ENCODE measurements at regions not wholly inside any gene's neighbourhood (a gene's known extent, or its start where the extent isn't known, plus 50 kb on each side); places are given as distances from the start of the nearest gene placed in this dataset.

DNA sequence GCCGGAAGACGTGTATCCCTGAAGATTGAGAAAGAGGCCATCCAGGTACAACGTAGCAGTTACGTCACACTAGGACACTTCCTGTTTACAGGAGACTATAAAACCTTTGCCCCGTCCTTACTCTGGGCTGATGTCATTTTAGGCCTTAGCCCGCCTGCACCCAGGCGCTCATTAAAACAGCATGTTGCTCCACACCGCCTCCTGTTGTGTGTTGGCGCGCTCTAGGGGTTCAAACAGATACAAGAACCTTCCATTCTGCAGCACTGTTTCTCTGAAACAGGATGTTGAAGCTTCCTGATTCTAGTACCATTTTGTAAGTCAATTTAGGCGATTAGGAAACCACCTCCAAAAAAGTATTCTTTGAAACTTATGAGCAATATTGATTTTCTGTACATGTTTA is 722.1 kb downstream of the PCDH7 start:
- ATAC-seq (no peak), DNase-seq (ENCODE audit: low read depth, low spot score) (no peak)
- Histone ChIP-seq H3K27ac (ENCODE audit: low read length) (no peak overlapping the region), H3K9me3 (ENCODE audit: control insufficient read depth, insufficient read depth, low read depth, low read length) (no peaks in the 10 kb centered on the region), H3K4me3 (ENCODE audit: low read depth in 2 of 2, low read length in 2 of 2) (no peak overlapping the region), H3K4me1 (ENCODE audit: control insufficient read depth, insufficient read depth, low read length) (no peaks in the 10 kb centered on the region), H3K36me3 (ENCODE audit: control insufficient read depth, insufficient read depth, low read length) (no peaks in the 10 kb centered on the region), H3K27me3 (ENCODE audit: control insufficient read depth, insufficient read depth, low read length) (no peaks in the 10 kb centered on the region)
- POLR2A ChIA-PET: no interaction called here
- BruUV-seq (replicated peaks): no TSS peak
- in situ Hi-C loops (cut with HindIII; ENCODE audit: low pct_unique_long_range_greater_than_20kb, low sequenced_read_pairs) (no loop called here), intact Hi-C loops (cut with micrococcal nuclease; ENCODE audit: unreplicated experiment) (no loop called here)
- CTCF ChIA-PET: no interaction called here
- TF ChIP-seq, protein P1, sequence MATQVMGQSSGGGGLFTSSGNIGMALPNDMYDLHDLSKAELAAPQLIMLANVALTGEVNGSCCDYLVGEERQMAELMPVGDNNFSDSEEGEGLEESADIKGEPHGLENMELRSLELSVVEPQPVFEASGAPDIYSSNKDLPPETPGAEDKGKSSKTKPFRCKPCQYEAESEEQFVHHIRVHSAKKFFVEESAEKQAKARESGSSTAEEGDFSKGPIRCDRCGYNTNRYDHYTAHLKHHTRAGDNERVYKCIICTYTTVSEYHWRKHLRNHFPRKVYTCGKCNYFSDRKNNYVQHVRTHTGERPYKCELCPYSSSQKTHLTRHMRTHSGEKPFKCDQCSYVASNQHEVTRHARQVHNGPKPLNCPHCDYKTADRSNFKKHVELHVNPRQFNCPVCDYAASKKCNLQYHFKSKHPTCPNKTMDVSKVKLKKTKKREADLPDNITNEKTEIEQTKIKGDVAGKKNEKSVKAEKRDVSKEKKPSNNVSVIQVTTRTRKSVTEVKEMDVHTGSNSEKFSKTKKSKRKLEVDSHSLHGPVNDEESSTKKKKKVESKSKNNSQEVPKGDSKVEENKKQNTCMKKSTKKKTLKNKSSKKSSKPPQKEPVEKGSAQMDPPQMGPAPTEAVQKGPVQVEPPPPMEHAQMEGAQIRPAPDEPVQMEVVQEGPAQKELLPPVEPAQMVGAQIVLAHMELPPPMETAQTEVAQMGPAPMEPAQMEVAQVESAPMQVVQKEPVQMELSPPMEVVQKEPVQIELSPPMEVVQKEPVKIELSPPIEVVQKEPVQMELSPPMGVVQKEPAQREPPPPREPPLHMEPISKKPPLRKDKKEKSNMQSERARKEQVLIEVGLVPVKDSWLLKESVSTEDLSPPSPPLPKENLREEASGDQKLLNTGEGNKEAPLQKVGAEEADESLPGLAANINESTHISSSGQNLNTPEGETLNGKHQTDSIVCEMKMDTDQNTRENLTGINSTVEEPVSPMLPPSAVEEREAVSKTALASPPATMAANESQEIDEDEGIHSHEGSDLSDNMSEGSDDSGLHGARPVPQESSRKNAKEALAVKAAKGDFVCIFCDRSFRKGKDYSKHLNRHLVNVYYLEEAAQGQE (IDR thresholded peaks at IDR 0.05; ENCODE audit: insufficient read depth in 1 of 2, low read depth in 2 of 2, low read length in 1 of 2): no peak
- TF ChIP-seq POLR2AphosphoS5 (IDR thresholded peaks at IDR 0.05; ENCODE audit: low read depth, low read length): no peak
- TF ChIP-seq, protein P2, sequence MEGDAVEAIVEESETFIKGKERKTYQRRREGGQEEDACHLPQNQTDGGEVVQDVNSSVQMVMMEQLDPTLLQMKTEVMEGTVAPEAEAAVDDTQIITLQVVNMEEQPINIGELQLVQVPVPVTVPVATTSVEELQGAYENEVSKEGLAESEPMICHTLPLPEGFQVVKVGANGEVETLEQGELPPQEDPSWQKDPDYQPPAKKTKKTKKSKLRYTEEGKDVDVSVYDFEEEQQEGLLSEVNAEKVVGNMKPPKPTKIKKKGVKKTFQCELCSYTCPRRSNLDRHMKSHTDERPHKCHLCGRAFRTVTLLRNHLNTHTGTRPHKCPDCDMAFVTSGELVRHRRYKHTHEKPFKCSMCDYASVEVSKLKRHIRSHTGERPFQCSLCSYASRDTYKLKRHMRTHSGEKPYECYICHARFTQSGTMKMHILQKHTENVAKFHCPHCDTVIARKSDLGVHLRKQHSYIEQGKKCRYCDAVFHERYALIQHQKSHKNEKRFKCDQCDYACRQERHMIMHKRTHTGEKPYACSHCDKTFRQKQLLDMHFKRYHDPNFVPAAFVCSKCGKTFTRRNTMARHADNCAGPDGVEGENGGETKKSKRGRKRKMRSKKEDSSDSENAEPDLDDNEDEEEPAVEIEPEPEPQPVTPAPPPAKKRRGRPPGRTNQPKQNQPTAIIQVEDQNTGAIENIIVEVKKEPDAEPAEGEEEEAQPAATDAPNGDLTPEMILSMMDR (IDR thresholded peaks at IDR 0.05): no peak
- TF ChIP-seq SIN3A (IDR thresholded peaks at IDR 0.05; ENCODE audit: borderline replicate concordance, insufficient read depth, low read depth, low read length): no peak

DNA sequence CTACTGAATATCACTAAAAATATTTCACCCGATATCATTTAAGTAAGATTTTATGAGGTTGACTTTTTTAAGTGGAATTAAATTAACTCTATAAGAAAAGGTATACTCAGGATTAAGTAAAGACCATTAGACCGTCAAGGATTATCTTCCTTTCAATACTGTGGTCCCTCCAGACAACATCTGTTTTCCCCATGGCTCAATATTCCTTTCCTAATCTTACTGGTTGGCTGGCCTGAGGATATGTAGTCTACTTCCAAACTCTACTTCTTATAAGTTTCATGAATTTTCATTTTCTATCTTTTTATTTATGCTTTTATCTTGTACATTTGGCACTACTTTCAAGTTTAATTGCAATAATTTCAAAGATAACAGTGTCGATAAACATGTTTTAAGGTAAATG is 725.4 kb downstream of the PCDH7 start:
- ChIA-PET CTCF (no interaction called here), POLR2A (no interaction called here)
- ATAC-seq: no peak
- no TSS peak for BruUV-seq (replicated peaks)
- in situ Hi-C loops (cut with HindIII; ENCODE audit: low pct_unique_long_range_greater_than_20kb, low sequenced_read_pairs): no loop called here
- no peak for TF ChIP-seq SIN3A (IDR thresholded peaks at IDR 0.05; ENCODE audit: borderline replicate concordance, insufficient read depth, low read depth, low read length)
- TF ChIP-seq, protein P1 (IDR thresholded peaks at IDR 0.05; ENCODE audit: insufficient read depth in 1 of 2, low read depth in 2 of 2, low read length in 1 of 2): no peak
- TF ChIP-seq, protein P2 (IDR thresholded peaks at IDR 0.05): no peak
- no peak for TF ChIP-seq POLR2AphosphoS5 (IDR thresholded peaks at IDR 0.05; ENCODE audit: low read depth, low read length)
- no peak for TF ChIP-seq TCF7L2 (IDR thresholded peaks at IDR 0.05; ENCODE audit: low read depth, low read length)
- no peaks in the 10 kb centered on the region for H3K4me1 ChIP-seq (ENCODE audit: control insufficient read depth, insufficient read depth, low read length)
- no peaks in the 10 kb centered on the region for H3K27me3 ChIP-seq (ENCODE audit: control insufficient read depth, insufficient read depth, low read length)
- H3K36me3 ChIP-seq (ENCODE audit: control insufficient read depth, insufficient read depth, low read length): no peaks in the 10 kb centered on the region
- H3K27ac ChIP-seq (ENCODE audit: low read length): no peak overlapping the region
- H3K9me3 ChIP-seq (ENCODE audit: control insufficient read depth, insufficient read depth, low read depth, low read length): no peaks in the 10 kb centered on the region
- no peak overlapping the region for H3K4me3 ChIP-seq (ENCODE audit: low read depth in 2 of 2, low read length in 2 of 2)
- no peak for DNase-seq (ENCODE audit: low read depth, low spot score)
- intact Hi-C loops (cut with micrococcal nuclease; ENCODE audit: unreplicated experiment): no loop called here

All from Panc1 (cell line).